ENCODE measurements at regions not wholly inside any gene's neighbourhood (a gene's known extent, or its start where the extent isn't known, plus 50 kb on each side); places are given as distances from the start of the nearest gene placed in this dataset.

- TF ChIP-seq CTCF (IDR thresholded peaks at IDR 0.05), result no peak
- peaks cover 0 to 2% of the 10 kb centered on the region in 2 donors for H3K9me3 Mint-ChIP-seq
- intact Hi-C loops (cut with micrococcal nuclease), result no loop called here
- no peaks in the 10 kb centered on the region for H3K27me3 ChIP-seq (ENCODE audit: control insufficient read depth, insufficient read depth, low read length)
- no peak overlapping the region for H3K27ac Mint-ChIP-seq
- no peaks in the 10 kb centered on the region for H3K36me3 Mint-ChIP-seq
- H3K4me3 Mint-ChIP-seq, result no peak overlapping the region
- no peak overlapping the region for H3K4me3 ChIP-seq (ENCODE audit: low read length)
- no peaks in the 10 kb centered on the region for H3K9me3 ChIP-seq (ENCODE audit: control insufficient read depth, insufficient read depth, low read length)
- H3K4me1 ChIP-seq (ENCODE audit: control insufficient read depth, insufficient read depth, low read length), result no peaks in the 10 kb centered on the region
- WGBS (ENCODE audit: insufficient coverage), result 73% methylated on average over 5 of the region's 5 CpGs
- no peak overlapping the region for H3K27ac ChIP-seq (ENCODE audit: low read length)
- ATAC-seq (no peak), DNase-seq (no peak)
- no peaks in the 10 kb centered on the region for H3K36me3 ChIP-seq (ENCODE audit: control insufficient read depth, insufficient read depth, low read length)
- H3K27me3 Mint-ChIP-seq (ENCODE audit: low read depth in 2 of 2), result no peaks in the 10 kb centered on the region
- H3K4me1 Mint-ChIP-seq, result peaks cover 13 to 22% of the 10 kb centered on the region in 2 donors
Observed at GRCh38 chr12:24724814-24725213, 224.1 kb downstream of the BCAT1 start.

DNA sequence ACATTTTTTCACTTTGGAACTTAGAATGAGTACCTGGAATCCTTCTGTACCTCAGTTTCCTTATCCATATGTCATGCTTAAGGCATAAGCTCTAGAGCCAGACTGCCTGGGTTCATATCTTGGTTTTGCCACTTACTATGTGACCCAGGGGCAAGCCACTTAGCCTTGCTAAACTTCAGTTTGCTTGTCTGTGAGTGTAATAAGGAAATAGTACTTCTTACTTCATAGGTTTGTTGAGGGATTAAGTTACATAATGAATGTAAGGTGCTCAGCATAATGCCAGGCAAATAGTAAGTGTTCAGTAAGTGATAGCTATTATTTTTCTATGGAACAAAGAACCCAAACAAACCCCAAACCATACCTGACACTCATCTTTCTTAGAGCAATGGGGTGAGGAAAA is 225.1 kb downstream of the BCAT1 start:
- peaks cover 19 to 29% of the 10 kb centered on the region in 2 donors for H3K4me1 Mint-ChIP-seq

GRCh38 chr12:24721191-24721590 is 227.7 kb downstream of the BCAT1 start:
- Mint-ChIP-seq H3K9me3 (peaks cover 0 to 2% of the 10 kb centered on the region in 2 donors), H3K27me3 (ENCODE audit: low read depth in 2 of 2) (no peaks in the 10 kb centered on the region), H3K4me1 (peaks cover 29 to 42% of the 10 kb centered on the region in 2 donors), H3K36me3 (no peaks in the 10 kb centered on the region), H3K27ac (no peak overlapping the region), H3K4me3 (no peak overlapping the region)
- no peak overlapping the region for H3K27ac ChIP-seq (ENCODE audit: low read length)
- intact Hi-C loops (cut with micrococcal nuclease), result no loop called here
- no peaks in the 10 kb centered on the region for H3K27me3 ChIP-seq (ENCODE audit: control insufficient read depth, insufficient read depth, low read length)
- TF ChIP-seq CTCF (IDR thresholded peaks at IDR 0.05), result no peak
- H3K9me3 ChIP-seq (ENCODE audit: control insufficient read depth, insufficient read depth, low read length), result no peaks in the 10 kb centered on the region
- H3K4me3 ChIP-seq (ENCODE audit: low read length), result no peak overlapping the region
- no peaks in the 10 kb centered on the region for H3K36me3 ChIP-seq (ENCODE audit: control insufficient read depth, insufficient read depth, low read length)
- no peak for ATAC-seq
- no peak for DNase-seq
- peaks cover 14% of the 10 kb centered on the region for H3K4me1 ChIP-seq (ENCODE audit: control insufficient read depth, insufficient read depth, low read length)

More for the DNA sequence above, 225.1 kb downstream of the BCAT1 start:
- H3K27me3 ChIP-seq (ENCODE audit: control insufficient read depth, insufficient read depth, low read length), result no peaks in the 10 kb centered on the region
- H3K9me3 Mint-ChIP-seq, result peaks cover 0 to 2% of the 10 kb centered on the region in 2 donors
- no peak overlapping the region for H3K4me3 ChIP-seq (ENCODE audit: low read length)
- H3K36me3 Mint-ChIP-seq, result no peaks in the 10 kb centered on the region
- no peaks in the 10 kb centered on the region for H3K9me3 ChIP-seq (ENCODE audit: control insufficient read depth, insufficient read depth, low read length)
- peak overlapping the region in 1 of 2 donors; percentile 31 for H3K27ac Mint-ChIP-seq
- H3K4me3 Mint-ChIP-seq, result no peak overlapping the region
- no peak for TF ChIP-seq CTCF (IDR thresholded peaks at IDR 0.05)
- no peak for DNase-seq
- H3K27ac ChIP-seq (ENCODE audit: low read length), result no peak overlapping the region
- H3K4me1 ChIP-seq (ENCODE audit: control insufficient read depth, insufficient read depth, low read length), result peaks cover 9% of the 10 kb centered on the region
- no peaks in the 10 kb centered on the region for H3K36me3 ChIP-seq (ENCODE audit: control insufficient read depth, insufficient read depth, low read length)
- intact Hi-C loops (cut with micrococcal nuclease), result no loop called here
- H3K27me3 Mint-ChIP-seq (ENCODE audit: low read depth in 2 of 2), result no peaks in the 10 kb centered on the region
- ATAC-seq, result no peak

DNA sequence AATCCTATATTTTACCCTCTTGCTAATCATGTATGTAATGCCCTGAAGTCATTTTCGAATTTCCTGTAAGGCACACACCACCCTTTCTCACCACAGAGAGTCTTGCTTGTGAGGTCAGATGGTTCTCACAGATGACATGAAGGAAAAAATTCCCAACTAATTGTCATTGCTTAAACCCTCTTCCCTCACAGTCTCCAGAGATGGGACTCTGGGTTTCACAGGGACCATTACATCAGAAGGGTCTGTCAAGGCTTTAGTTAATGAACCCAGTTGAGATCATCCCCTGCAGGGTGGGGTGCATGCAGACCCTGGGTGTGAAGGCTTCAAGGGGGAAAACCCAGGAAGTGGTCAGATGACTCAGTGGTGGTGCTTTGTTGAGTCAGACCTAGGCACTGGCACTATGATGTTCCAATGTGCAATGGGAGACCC is 229.6 kb downstream of the BCAT1 start:
- Mint-ChIP-seq H3K27me3 (ENCODE audit: low read depth in 2 of 2) (no peaks in the 10 kb centered on the region), H3K4me1 (peaks cover 29 to 42% of the 10 kb centered on the region in 2 donors)
- DNase-seq, result peak; percentile 31 to 43

More for the DNA sequence above, 229.6 kb downstream of the BCAT1 start:
- Mint-ChIP-seq H3K27ac (peak overlapping the region; percentile 73 to 84), H3K36me3 (no peaks in the 10 kb centered on the region), H3K4me3 (peak overlapping the region; percentile 68), H3K9me3 (peaks cover 0 to 2% of the 10 kb centered on the region in 2 donors)
- Histone ChIP-seq H3K27me3 (ENCODE audit: control insufficient read depth, insufficient read depth, low read length) (no peaks in the 10 kb centered on the region), H3K9me3 (ENCODE audit: control insufficient read depth, insufficient read depth, low read length) (no peaks in the 10 kb centered on the region), H3K27ac (ENCODE audit: low read length) (peak overlapping the region; percentile 28), H3K4me1 (ENCODE audit: control insufficient read depth, insufficient read depth, low read length) (peaks cover 14% of the 10 kb centered on the region), H3K4me3 (ENCODE audit: low read length) (no peak overlapping the region), H3K36me3 (ENCODE audit: control insufficient read depth, insufficient read depth, low read length) (no peaks in the 10 kb centered on the region)
- intact Hi-C loops (cut with micrococcal nuclease), result no loop called here
- 25% methylated on average over 1 of the region's 1 CpG for WGBS (ENCODE audit: insufficient coverage)
- ATAC-seq, result peak; percentile 86 to 92 (median 87)
- TF ChIP-seq CTCF (IDR thresholded peaks at IDR 0.05), result no peak
